ENCODE measurements at regions not wholly inside any gene's neighbourhood (a gene's known extent, or its start where the extent isn't known, plus 50 kb on each side); places are given as distances from the start of the nearest gene placed in this dataset.
"Not testable (repeated sequence)": the region's sequence is repeated elsewhere in the genome, so short reads cannot be mapped to it uniquely, and the experiment has no call there.

DNA sequence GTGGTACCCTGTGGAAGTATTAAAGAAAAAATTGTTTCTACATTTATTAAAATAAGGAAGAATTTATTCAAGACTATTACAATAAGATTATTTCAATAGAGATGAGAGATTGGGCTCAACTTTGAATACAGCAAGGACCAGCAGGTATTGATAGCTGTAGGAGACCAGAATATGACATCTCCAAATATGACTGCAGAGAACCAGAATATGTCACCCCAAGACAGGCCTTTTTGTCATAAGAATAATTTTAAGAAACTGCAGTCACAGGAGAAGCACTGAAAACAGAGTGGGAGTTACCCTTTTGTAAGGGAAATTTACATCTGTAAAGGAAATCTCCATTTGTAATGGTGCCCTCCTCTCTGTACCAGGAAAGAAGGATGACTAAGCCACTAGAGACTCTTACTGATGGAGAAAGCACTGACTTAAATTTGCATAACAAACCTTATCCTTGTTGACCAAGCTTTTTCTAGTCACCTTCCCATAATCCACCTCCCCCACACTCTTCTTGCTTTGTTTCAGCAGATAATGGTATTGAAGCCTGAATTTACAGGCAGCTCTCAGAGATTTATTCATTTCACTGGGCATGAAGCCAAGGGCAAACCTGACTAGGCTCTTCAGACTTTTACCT is 145.1 kb upstream of the RMP24 start:
- peak; percentile 5 for DNase-seq

DNA sequence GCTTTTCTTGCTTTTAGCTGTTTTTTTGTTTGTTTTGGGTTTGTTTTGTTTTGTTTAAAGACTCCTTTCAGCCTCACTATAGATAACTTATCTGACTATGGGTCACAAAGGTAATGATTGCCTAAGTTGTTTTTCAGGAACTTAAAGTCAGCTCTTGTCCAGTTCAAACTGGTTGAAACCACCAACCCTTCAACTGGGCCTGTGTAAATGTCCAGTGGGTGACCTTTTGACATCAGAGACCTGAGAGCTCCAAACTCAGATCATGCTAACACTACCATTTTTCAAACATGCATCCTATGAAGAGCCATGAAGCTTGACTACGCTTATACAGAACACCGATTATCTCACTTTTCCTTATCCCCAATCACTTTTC is 144.6 kb upstream of the RMP24 start:
- DNase-seq, result no peak

DNA sequence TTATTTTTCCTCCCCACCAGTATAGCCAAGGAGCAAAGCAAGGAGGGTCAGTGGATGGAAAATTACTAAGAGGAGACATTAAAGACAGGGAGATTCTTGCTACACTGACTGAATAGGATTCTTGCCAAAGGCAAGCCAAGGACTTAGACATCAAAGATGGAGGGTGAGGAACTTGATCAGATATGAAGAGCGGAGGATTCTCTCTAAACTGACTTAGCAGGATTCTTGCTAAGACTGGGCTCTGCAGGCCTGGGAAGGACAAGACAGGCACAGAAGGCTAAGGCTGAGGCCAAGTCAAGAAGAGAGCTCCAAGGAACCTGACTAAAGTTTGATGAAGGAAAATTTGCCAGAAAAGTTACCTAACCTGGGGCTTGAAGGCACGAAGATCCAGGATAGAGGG is 143.9 kb upstream of the RMP24 start:
- DNase-seq, result no peak

DNA sequence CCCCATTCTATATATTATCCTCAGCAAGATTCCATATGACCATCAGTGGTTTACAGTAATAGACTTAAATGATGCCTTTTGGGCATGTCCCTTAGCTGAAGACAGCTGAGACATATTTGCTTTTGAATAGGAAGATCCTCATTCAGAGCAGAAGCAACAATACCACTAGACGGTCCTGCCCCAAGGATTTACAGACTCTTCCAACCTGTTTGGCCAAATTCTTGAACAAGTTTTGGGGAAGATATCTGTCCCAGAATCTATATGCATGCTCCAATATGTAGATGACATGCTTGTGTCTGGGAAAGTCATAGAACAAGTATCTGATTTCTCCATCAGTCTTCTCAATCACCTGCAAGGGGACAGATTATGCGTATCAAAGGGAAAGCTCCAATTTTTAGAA is 137.1 kb upstream of the RMP24 start:
- no peak for DNase-seq

DNA sequence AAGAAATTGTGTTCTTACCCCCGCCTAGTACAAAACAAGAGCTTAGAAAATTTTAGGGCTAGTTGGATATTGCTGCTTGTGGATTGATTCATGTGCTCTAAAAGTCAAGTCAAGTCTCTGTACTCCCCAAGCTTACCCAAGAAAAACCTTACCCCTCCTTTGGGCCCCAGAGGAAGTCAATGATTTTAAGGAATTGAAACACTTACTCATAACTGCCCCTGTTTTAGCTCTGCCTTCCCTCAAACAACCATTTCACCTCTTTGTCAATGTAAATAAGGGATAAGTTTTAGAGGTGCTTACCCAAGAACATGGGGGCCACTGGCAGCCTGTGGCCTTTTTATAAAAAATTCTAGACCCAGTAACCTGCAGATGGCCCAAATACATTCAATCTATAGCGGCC is 136.6 kb upstream of the RMP24 start:
- DNase-seq, result no peak

DNA sequence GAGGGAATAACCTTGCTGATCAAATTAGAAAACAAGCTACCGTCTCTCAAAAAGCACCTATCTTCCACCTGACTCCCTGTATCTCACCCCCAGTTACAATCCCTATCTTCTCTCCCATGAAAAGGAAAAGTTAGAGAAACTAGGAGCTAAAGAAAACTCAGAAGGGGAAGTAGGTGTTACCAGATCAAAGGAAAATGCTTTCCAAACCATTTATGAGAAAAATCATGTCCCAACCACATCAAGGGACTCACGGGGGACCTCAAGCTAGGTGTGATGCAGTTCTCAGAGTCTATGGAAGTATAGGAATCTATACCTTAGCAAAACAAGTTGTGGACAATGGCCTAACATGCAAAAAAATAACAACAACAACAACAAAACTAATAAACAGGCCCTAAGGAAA is 135.5 kb upstream of the RMP24 start:
- no peak for DNase-seq

DNA sequence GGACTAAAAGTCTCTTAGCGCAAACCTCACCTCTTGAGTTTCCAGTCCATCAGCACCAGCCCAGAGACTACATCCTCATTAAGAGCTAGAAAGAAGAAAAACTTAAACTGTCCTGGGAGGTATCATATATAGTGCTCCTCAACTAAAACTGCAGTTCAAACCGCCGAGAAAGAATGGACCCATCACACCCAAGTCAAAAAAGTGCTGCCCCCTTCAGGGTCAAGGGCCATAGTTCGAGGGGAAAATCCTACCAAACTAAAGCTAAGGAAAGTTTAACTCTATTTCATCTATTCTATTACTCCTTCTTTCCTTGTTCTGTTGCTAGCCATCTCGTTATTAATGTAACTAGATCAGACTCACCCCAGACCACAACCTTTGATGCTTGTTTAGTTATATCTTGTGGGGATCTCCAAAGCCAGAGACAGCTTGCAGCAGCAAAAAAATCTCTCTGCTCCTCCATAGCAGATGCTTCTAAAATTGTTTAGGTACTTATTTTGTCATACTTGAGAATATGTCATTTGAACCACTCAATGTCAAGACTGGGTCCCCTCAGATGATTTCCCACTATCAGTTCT is 134.5 kb upstream of the RMP24 start:
- no peak for DNase-seq

DNA sequence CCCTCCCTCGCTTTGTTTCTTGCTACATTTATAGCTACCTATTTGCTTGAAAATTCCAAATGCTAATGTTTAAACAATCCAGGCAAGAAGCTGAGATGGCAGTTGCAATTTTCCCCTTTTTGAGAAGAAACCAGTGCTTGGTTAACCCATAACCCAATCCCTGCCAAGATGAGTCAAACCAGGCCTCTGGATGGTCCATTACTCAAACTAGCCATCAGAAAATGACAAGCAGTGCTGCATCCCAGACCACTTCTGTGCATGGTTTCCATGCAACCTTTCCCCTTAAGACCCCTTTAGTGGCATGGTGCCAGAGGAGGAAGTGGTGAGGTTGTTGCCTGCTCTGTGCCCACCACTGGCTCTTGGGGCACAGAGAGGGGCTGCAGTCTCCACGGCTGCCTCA is 131.2 kb upstream of the RMP24 start:
- DNase-seq, result peak; percentile 6

DNA sequence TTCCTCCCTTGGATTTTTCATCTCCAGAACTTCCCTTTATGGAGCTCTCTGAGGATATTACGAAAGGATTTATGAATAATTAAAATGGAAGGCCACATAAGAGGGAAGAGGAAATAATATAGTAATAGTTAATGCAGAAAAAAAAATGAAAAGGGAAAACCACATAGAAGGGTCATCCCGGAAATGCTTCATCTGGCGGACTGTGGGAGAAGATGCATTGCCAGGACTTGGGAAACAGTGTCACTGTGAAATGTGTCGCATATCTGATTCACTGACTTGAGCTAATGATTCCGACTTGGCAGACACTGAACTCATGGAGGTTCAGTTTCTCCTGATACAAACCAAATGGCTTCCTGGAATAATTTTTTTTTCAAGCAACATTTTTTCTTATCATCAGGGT is 129.9 kb upstream of the RMP24 start:
- no peak for DNase-seq

DNA sequence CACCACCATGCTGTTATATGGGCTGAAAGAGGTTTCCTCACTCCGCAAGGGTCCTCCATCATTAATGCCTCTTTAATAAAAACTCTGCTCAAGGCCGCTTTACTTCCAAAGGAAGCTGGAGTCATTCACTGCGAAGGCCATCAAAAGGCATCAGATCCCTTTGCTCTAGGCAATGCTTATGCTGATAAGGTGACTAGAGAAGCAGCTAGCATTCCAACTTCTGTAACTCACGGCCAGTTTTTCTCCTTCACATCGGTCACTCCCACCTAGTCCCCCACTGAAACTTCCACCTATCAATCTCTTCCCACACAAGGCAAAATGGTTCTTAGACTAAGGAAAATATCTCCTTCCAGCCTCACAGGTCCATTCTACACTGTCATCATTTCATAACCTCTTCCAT is 124.2 kb upstream of the RMP24 start:
- not testable (repeated sequence) for DNase-seq

DNA sequence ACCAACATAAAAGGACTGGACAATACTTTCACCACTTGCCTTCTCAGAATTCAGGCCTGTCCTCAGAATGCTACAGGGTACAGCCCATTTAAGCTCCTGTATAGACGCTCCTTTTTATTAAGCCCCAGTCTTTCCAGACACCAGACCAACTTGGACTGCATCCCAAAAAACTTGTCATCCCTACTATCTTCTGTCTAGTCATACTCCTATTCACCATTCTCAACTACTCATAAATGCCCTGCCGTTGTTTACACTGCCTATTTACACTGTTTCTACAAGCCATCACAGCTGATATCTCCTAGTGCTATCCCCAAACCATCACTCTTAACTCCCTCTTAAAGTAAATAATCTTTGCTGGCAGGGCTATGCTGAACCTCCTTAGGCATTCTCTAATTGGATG is 123.2 kb upstream of the RMP24 start:
- DNase-seq, result not testable (repeated sequence)

DNA sequence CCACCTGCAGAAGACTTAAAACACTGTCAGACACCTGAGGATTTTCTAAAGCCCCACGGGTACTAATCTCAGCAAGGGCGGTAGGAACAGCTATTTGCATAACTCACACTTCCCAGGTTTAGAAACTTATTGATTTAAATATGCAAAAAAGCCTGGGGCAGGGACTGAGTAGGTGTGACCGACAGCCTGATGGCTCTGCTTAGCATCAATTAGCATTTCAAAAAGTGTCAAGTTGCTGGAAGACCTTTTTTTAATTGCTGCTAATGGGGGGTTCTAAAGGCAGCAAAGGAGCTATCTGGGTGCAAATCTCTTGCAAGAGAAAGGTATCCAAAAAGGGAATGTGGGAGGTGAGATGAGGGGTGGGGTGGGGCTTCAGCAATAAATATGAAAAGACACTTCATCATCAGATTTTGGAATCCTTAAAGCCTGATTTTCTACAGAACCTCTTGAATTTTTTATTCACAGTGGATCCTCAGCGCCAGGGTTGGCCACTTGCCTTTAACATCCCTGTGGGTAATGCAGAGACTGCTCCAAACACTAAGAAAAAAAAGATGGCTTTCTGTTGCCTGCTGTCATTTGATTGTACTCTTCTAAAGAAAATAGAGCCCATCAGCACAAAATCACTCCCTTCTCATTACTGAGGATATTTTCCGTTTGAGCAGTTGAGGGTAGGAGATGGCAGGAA is 121.1 kb upstream of the RMP24 start:
- DNase-seq, result no peak

DNA sequence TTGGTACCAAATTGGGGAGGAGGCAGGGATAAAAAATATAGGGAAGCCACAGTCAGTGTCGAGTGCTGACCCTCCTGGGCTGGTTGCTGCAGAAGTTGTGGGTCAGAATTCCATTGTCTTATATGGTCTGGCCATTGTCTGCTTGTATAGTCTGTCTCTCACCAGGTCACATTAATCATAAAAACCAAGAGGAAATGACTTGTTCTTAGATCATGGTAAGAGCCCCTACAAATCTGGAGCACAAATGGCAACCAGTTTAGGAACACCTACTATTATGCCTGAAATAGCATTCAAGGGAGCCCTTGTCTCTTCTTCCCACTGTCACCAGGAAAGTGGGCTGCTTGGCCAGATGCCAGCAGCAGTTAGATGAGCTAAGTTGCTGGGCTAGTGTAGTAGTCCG is 119.7 kb upstream of the RMP24 start:
- DNase-seq, result no peak

DNA sequence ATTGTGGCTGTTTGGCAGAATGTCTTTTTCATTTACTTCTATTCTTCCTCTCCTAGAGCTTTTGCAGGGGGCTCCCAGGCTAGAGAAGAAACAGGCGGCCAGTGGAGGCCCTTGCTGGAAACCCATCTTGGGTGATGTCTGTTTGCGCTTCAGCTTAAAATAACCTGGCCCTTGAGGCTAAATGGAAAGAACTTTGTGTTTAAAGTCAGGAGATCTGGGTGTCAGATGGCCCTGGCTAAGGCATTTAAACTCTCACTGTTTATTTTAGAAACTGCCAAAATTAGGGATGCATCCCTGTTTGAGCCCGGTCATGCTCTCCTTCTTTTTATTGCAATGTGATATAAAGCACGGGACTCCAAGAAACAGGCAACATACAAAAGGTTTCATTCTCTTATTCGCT is 118.4 kb upstream of the RMP24 start:
- no peak for DNase-seq

DNA sequence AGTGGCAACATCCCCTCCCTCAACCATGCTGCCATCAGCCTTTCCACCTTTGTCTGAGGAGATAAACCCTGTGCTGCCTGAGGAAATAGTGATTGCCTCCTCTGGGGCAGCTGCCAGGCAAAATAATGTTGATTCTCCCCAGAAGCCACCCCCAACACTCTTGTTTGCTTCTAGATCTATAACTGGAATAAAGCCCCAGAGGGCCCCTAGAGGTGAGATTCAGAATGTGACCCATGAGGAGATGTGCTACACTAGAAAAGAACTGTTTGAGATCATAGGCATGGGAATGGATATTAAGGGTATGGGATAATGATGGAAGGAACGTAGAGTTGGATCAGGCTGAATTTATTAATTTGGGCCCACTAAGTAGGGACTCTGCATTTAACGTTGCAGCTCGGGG is 116.3 kb upstream of the RMP24 start:
- no peak for DNase-seq

DNA sequence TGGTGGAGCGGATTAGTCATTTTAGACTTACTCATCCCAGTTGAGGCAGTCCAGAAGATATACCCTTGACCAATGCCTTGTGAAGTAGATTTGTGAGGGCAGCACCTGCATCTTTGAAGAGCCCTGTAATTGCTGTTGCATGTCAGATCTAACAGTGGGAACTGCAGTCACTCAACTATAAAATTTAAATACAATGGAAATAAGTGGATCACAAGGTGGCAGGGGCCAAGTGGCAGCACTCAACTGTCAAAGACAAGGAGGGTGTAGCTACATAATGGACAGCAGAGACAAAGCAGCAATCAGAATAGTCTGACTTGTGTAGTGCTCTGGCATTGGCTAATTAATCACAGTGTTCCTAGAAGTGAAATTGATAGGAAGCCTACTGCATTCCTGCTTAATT is 115.8 kb upstream of the RMP24 start:
- not testable (repeated sequence) for DNase-seq

DNA sequence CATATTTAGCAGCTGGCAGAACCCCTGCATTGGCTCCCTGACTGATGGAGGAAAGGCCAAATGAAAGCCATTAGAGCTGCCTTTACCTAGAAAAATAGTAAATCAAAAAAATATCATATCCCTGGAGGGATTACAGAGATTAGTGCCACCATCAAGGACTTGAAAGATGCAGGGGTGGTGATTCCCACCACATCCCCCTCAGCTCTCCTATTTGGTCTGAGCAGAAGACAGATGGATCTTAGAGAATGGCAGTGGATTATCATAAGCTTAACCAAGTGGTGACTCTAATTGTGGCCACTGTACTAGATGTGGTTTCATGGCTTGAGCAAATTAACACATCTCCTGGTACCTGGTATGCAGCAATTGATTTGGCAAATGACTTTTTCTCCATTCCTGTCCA is 114.9 kb upstream of the RMP24 start:
- DNase-seq, result not testable (repeated sequence)

DNA sequence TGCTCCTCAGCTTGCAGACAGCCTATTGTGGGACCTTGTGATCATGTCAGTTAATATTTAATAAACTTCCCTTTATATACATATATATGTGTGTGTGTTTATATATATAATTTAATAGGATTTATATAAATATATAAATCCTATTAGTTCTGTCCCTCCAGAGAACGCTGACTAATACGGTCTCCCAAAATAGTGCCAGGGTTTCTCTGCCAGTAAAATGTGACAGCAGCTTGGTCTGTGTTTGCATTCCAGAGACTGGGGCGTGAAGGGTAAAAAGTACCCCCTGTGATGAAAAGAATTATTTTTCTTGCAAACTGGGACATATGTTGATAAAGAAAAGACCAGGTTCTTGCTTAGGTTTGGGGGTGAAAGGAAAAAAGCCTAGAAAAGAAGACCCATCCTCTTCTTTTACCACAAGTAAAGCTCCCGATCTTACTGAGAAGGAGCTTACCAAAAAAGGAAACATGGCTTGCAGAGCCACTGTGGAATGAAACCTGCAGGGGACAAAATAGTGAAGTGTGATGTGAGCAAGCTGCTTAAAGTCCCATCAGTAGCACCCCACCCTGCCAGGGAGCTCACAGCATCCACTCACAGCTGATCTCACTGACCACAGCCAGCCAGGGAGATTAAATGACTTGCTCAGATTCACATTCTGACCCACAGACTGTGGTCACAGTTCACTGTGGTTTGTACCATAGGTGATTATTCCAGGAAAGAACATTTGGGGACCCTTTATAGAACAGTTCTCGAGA is 110.9 kb upstream of the RMP24 start:
- peak; percentile 5 for DNase-seq

DNA sequence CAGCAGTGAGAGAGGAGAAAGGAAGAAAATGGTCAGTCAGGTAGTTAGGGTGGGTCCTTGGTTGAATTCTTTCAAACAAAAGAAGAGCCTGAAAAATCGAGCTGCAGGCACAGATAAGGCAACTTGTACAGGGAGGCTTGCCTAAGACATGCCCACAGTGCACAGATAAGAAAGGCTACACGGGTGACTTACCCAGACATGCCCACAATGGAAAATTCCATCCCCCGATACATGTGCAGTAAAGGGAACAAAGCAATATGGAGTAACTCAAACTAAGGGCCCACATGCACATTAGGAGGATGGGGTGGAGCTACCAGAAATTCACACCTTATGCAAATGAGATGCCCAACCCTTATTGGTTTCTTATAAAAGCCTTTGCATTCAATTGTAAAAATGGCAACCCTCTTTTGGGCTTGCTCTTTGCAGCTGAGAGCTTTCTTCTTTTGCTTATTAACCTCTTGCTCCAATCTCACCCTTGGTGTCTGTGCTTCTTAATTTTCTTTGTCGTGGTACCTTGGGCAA is 110.3 kb upstream of the RMP24 start:
- DNase-seq, result no peak

DNA sequence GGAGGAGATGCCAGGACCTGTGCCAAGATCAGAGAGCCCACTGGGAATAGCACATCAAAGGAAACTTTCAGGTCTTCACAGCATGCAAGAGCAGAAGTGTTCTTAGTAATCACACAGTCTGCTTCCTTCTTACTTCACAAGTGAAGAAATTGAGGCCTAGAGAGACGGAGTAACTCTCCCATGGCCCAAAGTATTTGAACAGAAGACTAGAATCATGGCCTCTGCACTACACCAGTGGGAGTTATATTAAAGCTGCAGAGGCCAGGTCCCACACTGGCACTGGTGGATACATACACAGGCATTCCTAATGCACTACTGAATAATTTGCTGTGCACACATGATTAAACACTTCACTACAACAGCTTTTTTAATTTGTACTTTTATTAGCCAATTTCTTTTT is 107.6 kb upstream of the RMP24 start:
- DNase-seq, result no peak

DNA sequence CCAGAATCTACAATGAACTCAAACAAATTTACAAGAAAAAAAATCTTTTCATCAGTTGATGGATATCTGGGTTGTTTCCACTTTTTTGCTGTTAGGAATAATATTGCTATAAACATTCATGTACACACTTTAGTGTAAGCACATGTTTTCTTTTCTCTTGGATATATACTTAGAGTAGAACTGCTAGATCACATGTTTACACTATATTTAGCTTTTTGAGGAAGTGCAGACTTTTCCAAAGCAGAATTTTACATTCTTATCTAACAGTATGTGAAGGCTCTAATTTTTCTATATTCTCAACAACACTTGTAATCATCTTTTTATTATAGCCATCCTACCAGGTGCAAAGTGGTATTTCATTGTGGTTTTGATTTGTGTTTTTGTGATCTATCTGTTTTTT is 103.6 kb upstream of the RMP24 start:
- no peak for DNase-seq

DNA sequence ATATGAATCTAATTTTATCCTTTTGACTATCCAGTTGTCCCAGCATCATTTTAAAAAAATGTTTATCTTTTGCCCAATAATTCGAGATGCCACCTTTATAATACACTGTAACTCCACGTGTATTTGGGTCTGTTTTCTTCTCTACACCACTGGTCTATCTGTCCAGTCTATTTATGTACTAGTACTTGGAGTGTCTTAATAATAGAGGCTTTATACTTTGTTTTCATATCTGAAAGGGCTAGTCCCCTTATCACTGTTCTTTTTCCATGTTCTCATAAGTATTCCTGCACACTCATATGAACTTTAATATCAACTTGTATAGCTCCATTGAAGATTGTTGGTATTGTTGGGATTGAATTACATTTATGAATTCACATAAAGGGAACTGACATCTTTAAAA is 101.1 kb upstream of the RMP24 start:
- no peak for DNase-seq

DNA sequence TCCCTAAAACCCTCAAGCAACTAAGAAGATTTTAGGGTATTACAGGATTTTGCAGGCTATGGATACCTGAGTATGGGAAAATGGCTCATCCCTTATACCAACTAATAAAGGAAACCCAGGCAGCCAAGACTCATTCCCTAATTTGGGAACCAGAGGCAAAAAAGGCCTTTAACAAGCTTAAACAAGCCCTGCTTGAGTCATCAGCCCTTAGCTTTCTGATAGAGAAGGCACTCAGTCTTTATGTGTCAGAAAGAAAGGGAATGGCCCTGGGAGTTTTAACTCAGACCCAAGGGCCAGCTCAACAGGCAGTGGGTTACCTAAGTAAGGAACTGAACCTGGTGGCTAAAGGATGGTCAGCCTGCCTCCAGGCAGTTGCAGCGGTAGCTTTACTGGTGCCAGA is 96.9 kb upstream of the RMP24 start:
- no peak for DNase-seq

DNA sequence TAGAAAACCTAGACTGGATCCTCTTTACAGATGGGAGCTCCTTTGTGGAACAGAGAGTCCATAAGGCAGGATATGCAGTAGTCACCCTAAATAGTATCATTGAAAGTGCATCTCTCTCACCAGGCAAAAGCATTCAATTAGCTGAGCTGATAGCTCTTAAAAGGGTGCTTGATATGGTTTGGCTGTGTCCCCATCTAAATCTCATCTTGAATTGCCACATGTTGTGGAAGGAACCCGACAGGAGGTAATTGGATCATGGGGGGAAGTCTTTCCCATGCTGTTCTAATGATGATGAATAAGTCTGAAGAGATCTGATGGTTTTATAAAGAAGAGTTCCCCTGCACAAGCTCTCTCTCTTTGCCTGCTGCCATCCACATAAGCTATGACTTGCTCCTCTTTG is 96.2 kb upstream of the RMP24 start:
- DNase-seq, result no peak
